HFF-Myc (cell line): ENCODE measurements at regions not wholly inside any gene's neighbourhood (a gene's known extent, or its start where the extent isn't known, plus 50 kb on each side); places are given as distances from the start of the nearest gene placed in this dataset.
"Not testable (repeated sequence)": the region's sequence is repeated elsewhere in the genome, so short reads cannot be mapped to it uniquely, and the experiment has no call there.

Experiments used
- DNase-seq: peaks from one replicate; pipeline ENCODE4 v3.0.0-alpha.2; 2011; ENCODE audit warnings: low read depth; ENCODE audit errors: extremely low read depth
- H3K4me3 ChIP-seq: replicated peaks from 2 replicates; pipeline ENCODE4 v1.5.1; 2011; ENCODE audit warnings: low read depth, mild to moderate bottlenecking, control low read depth, low read length
- CTCF ChIP-seq: IDR thresholded peaks from 2 replicates; pipeline ENCODE4 v1.5.1; 2012; ENCODE audit warnings: mild to moderate bottlenecking, low read depth, low read length, control low read depth; ENCODE audit errors: missing control alignments

GRCh38 chr11:45392154-45392553 lies 106.0 kb upstream of the SYT13 start:
- no peak for TF ChIP-seq CTCF
- H3K4me3 ChIP-seq = no peak overlapping the region
- no peak for DNase-seq

- no peak for DNase-seq
- no peak for TF ChIP-seq CTCF
- no peak overlapping the region for H3K4me3 ChIP-seq
Measured at GRCh38 chr11:45391168-45391850, 105.2 kb upstream of the SYT13 start.

- H3K4me3 ChIP-seq = no peak overlapping the region
- no peak for DNase-seq
- no peak for TF ChIP-seq CTCF
Measured at GRCh38 chr11:45390407-45390806, 104.3 kb upstream of the SYT13 start.

- no peak for TF ChIP-seq CTCF
- no peak for DNase-seq
- H3K4me3 ChIP-seq = no peak overlapping the region
Measured at GRCh38 chr11:45388472-45388871, 102.3 kb upstream of the SYT13 start.

GRCh38 chr11:45387885-45388284 lies 101.7 kb upstream of the SYT13 start:
- not testable (repeated sequence) for DNase-seq, H3K4me3 ChIP-seq

GRCh38 chr11:45386972-45387371 lies 100.8 kb upstream of the SYT13 start:
- no peak for DNase-seq
- TF ChIP-seq CTCF = no peak
- no peak overlapping the region for H3K4me3 ChIP-seq

- H3K4me3 ChIP-seq = no peak overlapping the region
- no peak for TF ChIP-seq CTCF
- no peak for DNase-seq
Measured at GRCh38 chr11:45385844-45386243, 99.7 kb upstream of the SYT13 start.
